ENCODE measurements at regions not wholly inside any gene's neighbourhood (a gene's known extent, or its start where the extent isn't known, plus 50 kb on each side); places are given as distances from the start of the nearest gene placed in this dataset.
"Not testable (repeated sequence)": the region's sequence is repeated elsewhere in the genome, so short reads cannot be mapped to it uniquely, and the experiment has no call there.

- intact Hi-C loops (cut with DNase I), result no loop called here
These were observed 2034.6 kb upstream of the ACO1 start for GRCh38 chr9:30349526-30350513.

GRCh38 chr9:30356221-30356620 lies 2028.2 kb upstream of the ACO1 start:
- 84 to 85% methylated on average over 4 of the region's 4 CpGs for WGBS, 2 donors
- intact Hi-C loops (cut with DNase I), result no loop called here
- H3K27ac ChIP-seq, result no peak overlapping the region

More at GRCh38 chr9:30349526-30350513, 2034.6 kb upstream of the ACO1 start:
- no peak for TF ChIP-seq CTCF (IDR thresholded peaks at IDR 0.05)
- TF ChIP-seq POLR2A (IDR thresholded peaks at IDR 0.05), result no peak
- DNase-seq, result no peak
- Histone ChIP-seq H3K9me3 (no peaks in the 10 kb centered on the region), H3K27ac (no peak overlapping the region), H3K36me3 (no peaks in the 10 kb centered on the region), H3K4me1 (no peaks in the 10 kb centered on the region), H3K4me3 (replicated peaks in 1 of 3) (no peak overlapping the region), H3K27me3 (no peaks in the 10 kb centered on the region)
- WGBS, 2 donors, result 87 to 89% methylated on average over 19 of the region's 19 CpGs

GRCh38 chr9:30362373-30362772 lies 2022.1 kb upstream of the ACO1 start:
- no peaks in the 10 kb centered on the region for H3K36me3 ChIP-seq
- no peak overlapping the region for H3K4me3 ChIP-seq (replicated peaks in 1 of 3)
- no peaks in the 10 kb centered on the region for H3K27me3 ChIP-seq
- no peak overlapping the region for H3K27ac ChIP-seq
- no peak for TF ChIP-seq CTCF (IDR thresholded peaks at IDR 0.05)
- no peak for TF ChIP-seq POLR2A (IDR thresholded peaks at IDR 0.05)
- DNase-seq, result no peak
- no peaks in the 10 kb centered on the region for H3K9me3 ChIP-seq
- intact Hi-C loops (cut with DNase I), result no loop called here
- H3K4me1 ChIP-seq, result no peaks in the 10 kb centered on the region

More at GRCh38 chr9:30356221-30356620, 2028.2 kb upstream of the ACO1 start:
- DNase-seq, result no peak
- TF ChIP-seq CTCF (IDR thresholded peaks at IDR 0.05) (no peak), POLR2A (IDR thresholded peaks at IDR 0.05) (no peak)
- no peaks in the 10 kb centered on the region for H3K4me1 ChIP-seq
- no peaks in the 10 kb centered on the region for H3K36me3 ChIP-seq
- H3K9me3 ChIP-seq, result no peaks in the 10 kb centered on the region
- H3K4me3 ChIP-seq (replicated peaks in 1 of 3), result no peak overlapping the region
- no peaks in the 10 kb centered on the region for H3K27me3 ChIP-seq

GRCh38 chr9:30366140-30366539 lies 2018.3 kb upstream of the ACO1 start:
- H3K27ac ChIP-seq; H3K4me3 ChIP-seq (replicated peaks in 1 of 3); H3K27me3 ChIP-seq; DNase-seq; H3K36me3 ChIP-seq; intact Hi-C loops (cut with DNase I); H3K4me1 ChIP-seq; H3K9me3 ChIP-seq: not testable (repeated sequence)
- 88 to 95% methylated on average over 4 of the region's 4 CpGs for WGBS, 2 donors

- H3K27me3 ChIP-seq, result no peaks in the 10 kb centered on the region
- no peak overlapping the region for H3K27ac ChIP-seq
- no peaks in the 10 kb centered on the region for H3K4me1 ChIP-seq
- WGBS, 2 donors, result 79 to 80% methylated on average over 2 of the region's 2 CpGs
- H3K4me3 ChIP-seq (replicated peaks in 1 of 3), result no peak overlapping the region
- no peak for TF ChIP-seq CTCF (IDR thresholded peaks at IDR 0.05)
- TF ChIP-seq POLR2A (IDR thresholded peaks at IDR 0.05), result no peak
- no peaks in the 10 kb centered on the region for H3K36me3 ChIP-seq
- intact Hi-C loops (cut with DNase I), result no loop called here
- no peak for DNase-seq
- no peaks in the 10 kb centered on the region for H3K9me3 ChIP-seq
These were observed 2002.2 kb upstream of the ACO1 start for GRCh38 chr9:30382271-30382670.

Measured in thyroid gland (tissue), 4 donors.